Gastroesophageal sphincter (tissue), 4 donors: ENCODE measurements at regions not wholly inside any gene's neighbourhood (a gene's known extent, or its start where the extent isn't known, plus 50 kb on each side); places are given as distances from the start of the nearest gene placed in this dataset.

Experiments used
- ATAC-seq: fragments of 150-250 bp; one replicate; pipeline ENCODE4 v1.9.1; 2016; ENCODE audit warnings: mild to moderate bottlenecking, moderate library complexity
- H3K27ac ChIP-seq, 4 donors: fragments of 200-600 bp; sonication (generic) in 3 of 4; 1 replicate in 3 of 4; 2 replicates in 1 of 4; pipeline ENCODE4 v1.5.1; 2016 to 2019
- H3K27me3 ChIP-seq: fragments of 200-600 bp; sonication (generic); one replicate; pipeline ENCODE4 v1.5.1; 2019
- H3K36me3 ChIP-seq, 2 donors: fragments of 200-600 bp; sonication (generic); one replicate each; pipeline ENCODE4 v1.5.1; 2019; ENCODE audit warnings: control low read depth in 1 of 2
- H3K4me1 ChIP-seq, 3 donors: fragments of 200-600 bp; sonication (generic); 1 replicate in 2 of 3; 2 replicates in 1 of 3; pipeline ENCODE4 v1.5.1; 2016 to 2019; ENCODE audit warnings: control low read depth in 2 of 3
- H3K4me3 ChIP-seq, 2 donors: fragments of 200-600 bp; sonication (generic); one replicate each; pipeline ENCODE4 v1.5.1; 2019; ENCODE audit warnings: mild to moderate bottlenecking in 1 of 2, moderate library complexity in 1 of 2
- H3K9me3 ChIP-seq, 3 donors: fragments of 200-600 bp; sonication (generic); one replicate each; pipeline ENCODE4 v1.5.1; 2017 to 2019; ENCODE audit warnings: control low read depth in 2 of 3
- EP300 ChIP-seq: sonication (generic); formaldehyde crosslinking; IDR thresholded peaks from one replicate; pipeline ENCODE4 v1.6.1; 2017; ENCODE audit warnings: antibody characterized with exemption, mild to moderate bottlenecking
- POLR2A ChIP-seq, 2 donors: fragments of 450-650 bp; IDR thresholded peaks; one replicate each; pipeline ENCODE4 v1.6.1; 2017; ENCODE audit warnings: antibody characterized with exemption in 2 of 2, mild to moderate bottlenecking in 2 of 2, moderate library complexity in 1 of 2
- POLR2AphosphoS5 ChIP-seq: sonication (generic); formaldehyde crosslinking; IDR thresholded peaks from one replicate; pipeline ENCODE4 v1.6.1; 2017; ENCODE audit warnings: antibody characterized with exemption
- WGBS, 2 donors: methylation state at CpG; one replicate each; pipeline ENCODE4 v1.1.5; 2018; ENCODE audit warnings: low coverage in 1 of 2; 5-methylcytosine and 5-hydroxymethylcytosine counted together
- TF ChIP-seq, protein P1 (sequence below), 4 experiments: fragments of 200-600 bp in 2 of 4; fragments of 450-650 bp in 2 of 4; sonication (generic) in 1 of 4; IDR thresholded peaks; one replicate each; pipeline ENCODE4 v1.5.1; 2017 to 2019; ENCODE audit warnings: antibody characterized with exemption in 4 of 4, mild to moderate bottlenecking in 2 of 4, moderate library complexity in 2 of 4

DNA sequence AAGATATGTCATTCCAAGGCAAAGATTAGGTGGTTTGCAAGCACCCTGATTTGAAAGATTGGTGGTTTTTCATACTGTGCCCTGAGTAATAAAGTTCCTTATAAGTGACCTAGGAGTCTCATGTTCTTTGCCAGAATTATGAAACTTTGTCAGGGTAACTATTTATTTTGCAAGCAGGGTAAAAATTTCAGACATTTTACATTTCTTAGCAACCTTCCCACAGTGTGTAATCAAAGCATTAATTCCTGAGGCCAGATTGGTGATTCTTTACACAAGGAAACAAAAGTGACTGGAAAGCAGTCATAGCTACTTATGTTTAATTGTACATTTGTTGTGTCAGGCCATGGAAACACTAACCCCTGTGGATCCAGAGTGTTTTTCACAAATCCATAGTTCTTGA lies 998.0 kb upstream of the B3GALT2 start:
- Histone ChIP-seq H3K27ac (no peak overlapping the region), H3K27me3 (no peaks in the 10 kb centered on the region), H3K9me3 (no peaks in the 10 kb centered on the region), H3K36me3 (no peaks in the 10 kb centered on the region), H3K4me3 (no peak overlapping the region), H3K4me1 (no peaks in the 10 kb centered on the region)
- TF ChIP-seq, protein P1, sequence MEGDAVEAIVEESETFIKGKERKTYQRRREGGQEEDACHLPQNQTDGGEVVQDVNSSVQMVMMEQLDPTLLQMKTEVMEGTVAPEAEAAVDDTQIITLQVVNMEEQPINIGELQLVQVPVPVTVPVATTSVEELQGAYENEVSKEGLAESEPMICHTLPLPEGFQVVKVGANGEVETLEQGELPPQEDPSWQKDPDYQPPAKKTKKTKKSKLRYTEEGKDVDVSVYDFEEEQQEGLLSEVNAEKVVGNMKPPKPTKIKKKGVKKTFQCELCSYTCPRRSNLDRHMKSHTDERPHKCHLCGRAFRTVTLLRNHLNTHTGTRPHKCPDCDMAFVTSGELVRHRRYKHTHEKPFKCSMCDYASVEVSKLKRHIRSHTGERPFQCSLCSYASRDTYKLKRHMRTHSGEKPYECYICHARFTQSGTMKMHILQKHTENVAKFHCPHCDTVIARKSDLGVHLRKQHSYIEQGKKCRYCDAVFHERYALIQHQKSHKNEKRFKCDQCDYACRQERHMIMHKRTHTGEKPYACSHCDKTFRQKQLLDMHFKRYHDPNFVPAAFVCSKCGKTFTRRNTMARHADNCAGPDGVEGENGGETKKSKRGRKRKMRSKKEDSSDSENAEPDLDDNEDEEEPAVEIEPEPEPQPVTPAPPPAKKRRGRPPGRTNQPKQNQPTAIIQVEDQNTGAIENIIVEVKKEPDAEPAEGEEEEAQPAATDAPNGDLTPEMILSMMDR (IDR thresholded peaks at IDR 0.05) = no peak
- TF ChIP-seq POLR2AphosphoS5 (no peak), EP300 (no peak), POLR2A (IDR thresholded peaks at IDR 0.05) (no peak)
- no peak for ATAC-seq

DNA sequence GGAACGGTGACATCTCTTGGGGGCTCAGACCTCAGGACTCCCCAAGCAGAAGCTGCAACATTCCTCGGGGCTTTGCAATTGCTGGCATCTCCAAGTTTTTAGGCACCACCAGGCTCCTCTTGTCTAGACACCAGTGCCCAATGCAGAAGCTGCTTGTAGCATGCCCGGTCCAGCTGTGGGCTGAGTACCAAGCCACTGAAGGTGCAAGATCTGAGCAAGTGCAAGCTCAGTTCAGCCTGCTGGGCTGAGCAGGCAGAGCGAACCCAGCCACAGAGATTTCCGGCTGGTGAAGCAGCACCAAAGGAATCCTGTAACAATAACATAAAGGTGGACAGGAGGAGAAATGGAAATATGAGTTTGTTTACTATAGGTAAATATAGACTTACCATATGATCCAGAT lies 995.4 kb upstream of the B3GALT2 start:
- Histone ChIP-seq H3K27me3 (no peaks in the 10 kb centered on the region), H3K4me1 (no peaks in the 10 kb centered on the region), H3K9me3 (no peaks in the 10 kb centered on the region), H3K4me3 (no peak overlapping the region), H3K36me3 (no peaks in the 10 kb centered on the region), H3K27ac (no peak overlapping the region)
- 100% methylated on average over 2 of the region's 5 CpGs; no CpG with 5 or more reads in 1 of the 2 donors for WGBS, 2 donors
- TF ChIP-seq, protein P1 (IDR thresholded peaks at IDR 0.05) = no peak
- TF ChIP-seq EP300 (no peak), POLR2AphosphoS5 (no peak), POLR2A (IDR thresholded peaks at IDR 0.05) (no peak)
- no peak for ATAC-seq

DNA sequence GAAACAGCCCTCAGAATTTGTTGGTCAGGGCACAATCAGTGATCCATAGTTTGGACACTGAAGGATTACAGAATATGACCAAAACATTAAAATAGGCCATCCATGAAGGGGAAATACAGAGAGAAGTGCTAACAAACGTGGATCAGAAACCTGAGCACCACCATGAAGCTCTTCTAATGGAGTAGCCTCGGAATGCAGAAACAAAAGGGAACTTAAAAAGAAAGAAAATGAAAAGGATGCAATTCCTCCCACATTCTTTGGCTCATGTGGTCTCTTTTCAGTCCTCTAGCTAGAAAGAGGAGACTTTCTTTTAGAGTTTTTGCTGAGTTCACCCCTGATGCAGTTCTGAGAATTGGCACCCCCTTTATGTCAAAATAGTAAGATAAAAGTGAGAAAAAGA lies 989.8 kb upstream of the B3GALT2 start:
- no peaks in the 10 kb centered on the region for H3K4me1 ChIP-seq
- TF ChIP-seq, protein P1 (IDR thresholded peaks at IDR 0.05) = no peak
- TF ChIP-seq POLR2AphosphoS5 (no peak), EP300 (no peak), POLR2A (IDR thresholded peaks at IDR 0.05) (no peak)
- no peaks in the 10 kb centered on the region for H3K36me3 ChIP-seq
- no peaks in the 10 kb centered on the region for H3K27me3 ChIP-seq
- no peak overlapping the region for H3K4me3 ChIP-seq
- no peak for ATAC-seq
- H3K27ac ChIP-seq = no peak overlapping the region
- H3K9me3 ChIP-seq = no peaks in the 10 kb centered on the region
- WGBS, 2 donors = 87 to 89% methylated on average over 2 of the region's 2 CpGs

DNA sequence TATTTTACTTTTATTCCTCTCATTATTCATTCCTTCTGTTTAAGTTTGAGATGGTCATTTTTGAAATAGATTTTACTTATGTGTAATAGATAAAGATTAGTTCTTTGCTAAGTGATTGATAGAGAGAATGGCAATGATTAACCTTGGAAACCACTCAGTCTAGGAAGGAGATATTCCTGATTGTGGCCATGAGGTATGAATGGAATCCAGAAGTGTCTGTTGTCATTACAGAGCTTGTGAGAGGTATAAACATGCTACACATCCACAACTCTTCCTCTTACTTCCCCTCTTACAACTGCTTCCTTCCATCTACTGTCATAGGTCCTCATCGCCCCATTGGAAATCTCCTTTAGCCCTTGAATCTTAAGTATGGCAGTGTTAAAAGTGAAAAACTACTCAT lies 988.8 kb upstream of the B3GALT2 start:
- Histone ChIP-seq H3K36me3 (no peaks in the 10 kb centered on the region), H3K9me3 (no peaks in the 10 kb centered on the region), H3K27me3 (no peaks in the 10 kb centered on the region), H3K4me1 (no peaks in the 10 kb centered on the region), H3K27ac (no peak overlapping the region), H3K4me3 (no peak overlapping the region)
- WGBS, 2 donors = 89 to 100% methylated on average over 1 of the region's 1 CpG
- no peak for ATAC-seq
- TF ChIP-seq POLR2AphosphoS5 (no peak), EP300 (no peak), POLR2A (IDR thresholded peaks at IDR 0.05) (no peak)
- TF ChIP-seq, protein P1 (IDR thresholded peaks at IDR 0.05) = no peak

DNA sequence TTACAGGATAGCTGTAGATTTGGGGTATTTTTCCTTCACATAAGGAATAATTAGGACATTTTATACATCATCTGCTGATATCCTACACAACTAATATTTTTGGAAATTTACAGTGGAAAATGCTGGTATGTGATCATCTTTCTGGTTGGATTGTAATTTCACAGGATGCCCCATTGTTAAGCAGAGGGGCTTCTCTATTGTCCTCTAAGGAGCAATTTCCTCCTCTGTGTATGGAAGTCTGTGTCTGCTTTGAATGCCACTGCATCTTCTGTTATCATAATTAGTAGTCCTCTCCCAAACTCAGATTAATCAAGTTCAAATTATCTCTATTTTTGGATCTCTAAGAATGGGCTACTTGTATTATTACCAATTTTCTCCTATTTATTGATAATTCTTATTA lies 988.1 kb upstream of the B3GALT2 start:
- no peak for ATAC-seq
- Histone ChIP-seq H3K27ac (no peak overlapping the region), H3K36me3 (no peaks in the 10 kb centered on the region), H3K4me3 (no peak overlapping the region), H3K4me1 (no peaks in the 10 kb centered on the region), H3K9me3 (no peaks in the 10 kb centered on the region), H3K27me3 (no peaks in the 10 kb centered on the region)
- TF ChIP-seq, protein P1 (IDR thresholded peaks at IDR 0.05) = no peak
- no peak for TF ChIP-seq POLR2A (IDR thresholded peaks at IDR 0.05)
- TF ChIP-seq POLR2AphosphoS5 = no peak
- no peak for TF ChIP-seq EP300
